GM12878 (cell line): ENCODE measurements at regions not wholly inside any gene's neighbourhood (a gene's known extent, or its start where the extent isn't known, plus 50 kb on each side); places are given as distances from the start of the nearest gene placed in this dataset.

ENCODE experiments used
- ATAC-seq: fragments of 200-7000 bp; cut with Tn5 transposase; 3 replicates; pipeline ENCODE4 v1.9.1; 2020; ENCODE audit warnings: mild to moderate bottlenecking, moderate library complexity
- BruUV-seq: library from RNA; stranded (reverse); fragments of 400-500 nt; replicated peaks from 2 replicates; lab custom pipeline; 2021; lab: Mats Ljungman, UMichigan
- CTCF ChIA-PET: fragments of 300-600 bp; sonication (Branson Sonifier 250); formaldehyde crosslinking; extraction: SDS; loops from one replicate; lab custom pipeline; 2021; ENCODE audit warnings: inconsistent platforms; lab: Yijun Ruan, JAX
- POLR2A ChIA-PET: fragments of 350-600 bp; formaldehyde crosslinking; extraction: SDS; loops from one replicate; lab custom pipeline; 2021; ENCODE audit warnings: inconsistent platforms; lab: Charles Lee
- RAD21 ChIA-PET: fragments of 300-600 bp; sonication (Branson Sonifier 250); formaldehyde crosslinking; loops from one replicate; lab custom pipeline; 2023; ENCODE audit warnings: antibody characterized with exemption; ENCODE audit not compliant: unreplicated experiment; lab: Charles Lee
- SMC1A ChIA-PET: fragments of 300-600 bp; sonication (Branson Sonifier 250); formaldehyde crosslinking; loops from one replicate; lab custom pipeline; 2023; ENCODE audit not compliant: unreplicated experiment, uncharacterized antibody; lab: Charles Lee
- DNase-seq: peaks from one replicate; pipeline ENCODE4 v3.0.0-alpha.2; 2011; ENCODE audit warnings: low read depth, low spot score
- FAIRE-seq: peaks from 3 replicates; lab custom pipeline; 2011; peaks lifted over from hg19 to GRCh38; lab: Jason Lieb, UNC
- H2AFZ ChIP-seq: 2 replicates; pipeline ENCODE4 v1.6.0; 2011; ENCODE audit warnings: low read depth, low read length, control low read depth; ENCODE audit not compliant: control insufficient read depth
- H3K27ac ChIP-seq: 2 replicates; pipeline ENCODE4 v1.5.1; 2011; ENCODE audit warnings: control low read depth; ENCODE audit not compliant: control insufficient read depth, insufficient read depth
- H3K27me3 ChIP-seq, 2 experiments: replicated peaks in 1 of 2; 2 replicates each; pipeline versions ENCODE4 v1.6.0 to v1.6.1; 2011; ENCODE audit warnings: low read length in 1 of 2; ENCODE audit not compliant: control insufficient read depth in 2 of 2, insufficient read depth in 2 of 2
- H3K36me3 ChIP-seq, 2 experiments: 2 replicates each; pipeline ENCODE4 v1.5.1; 2011; ENCODE audit warnings: low read length in 1 of 2; ENCODE audit not compliant: control insufficient read depth in 2 of 2, insufficient read depth in 2 of 2
- H3K4me1 ChIP-seq: 2 replicates; pipeline ENCODE4 v1.6.1; 2011; ENCODE audit warnings: mild to moderate bottlenecking, low read length, moderate library complexity, mixed read lengths; ENCODE audit not compliant: control insufficient read depth, insufficient read depth
- H3K4me2 ChIP-seq: 2 replicates; pipeline ENCODE4 v1.6.0; 2011; ENCODE audit warnings: control low read depth; ENCODE audit not compliant: control insufficient read depth, insufficient read depth
- H3K4me3 ChIP-seq: fragments of 200-600 bp; sonication (generic); 2 replicates; pipeline ENCODE4 v1.5.1; 2016
- H3K79me2 ChIP-seq: 2 replicates; pipeline ENCODE4 v1.6.0; 2011; ENCODE audit warnings: low read length; ENCODE audit not compliant: control insufficient read depth, insufficient read depth
- H3K9ac ChIP-seq: 2 replicates; pipeline ENCODE4 v1.8.0; 2011; ENCODE audit warnings: low read length, control low read depth, mixed read lengths; ENCODE audit not compliant: control insufficient read depth, insufficient read depth
- H3K9me3 ChIP-seq: replicated peaks from 3 replicates; pipeline ENCODE4 v1.5.1; 2011; ENCODE audit warnings: mild to moderate bottlenecking, low read length; ENCODE audit not compliant: control insufficient read depth, insufficient read depth
- H4K20me1 ChIP-seq: 2 replicates; pipeline ENCODE4 v1.6.0; 2011; ENCODE audit not compliant: control insufficient read depth, insufficient read depth
- ASH2L ChIP-seq: fragments of 300-600, 200-600 bp; sonication (generic); IDR thresholded peaks from 2 replicates; pipeline ENCODE4 v1.6.1; 2017; ENCODE audit warnings: low read depth, mild to moderate bottlenecking, borderline replicate concordance
- BACH1 ChIP-seq: fragments of 450-650 bp; IDR thresholded peaks from 2 replicates; pipeline ENCODE4 v1.6.1; 2017; ENCODE audit warnings: mild to moderate bottlenecking, borderline replicate concordance
- BRCA1 ChIP-seq: IDR thresholded peaks from 2 replicates; pipeline ENCODE4 v1.6.1; 2011; ENCODE audit warnings: low read depth, low read length, improper control_type of control experiment
- ETV6 ChIP-seq, 2 experiments: fragments of 450-650 bp in 1 of 2; IDR thresholded peaks in 1 of 2; conservative IDR thresholded peaks in 1 of 2; 2 replicates each; pipeline ENCODE4 v1.6.1; 2014; ENCODE audit warnings: antibody characterized with exemption in 1 of 2, borderline replicate concordance in 1 of 2, low read depth in 1 of 2, mild to moderate bottlenecking in 1 of 2, moderate library complexity in 1 of 2
- JUND ChIP-seq: IDR thresholded peaks from 2 replicates; pipeline ENCODE4 v1.6.1; 2012; ENCODE audit warnings: low read depth, mild to moderate bottlenecking, low read length, improper control_type of control experiment, moderate library complexity
- LARP7 ChIP-seq: fragments of 450-650 bp; IDR thresholded peaks from 2 replicates; pipeline ENCODE4 v1.6.1; 2017; ENCODE audit warnings: mild to moderate bottlenecking
- NR2C2 ChIP-seq: IDR thresholded peaks from 2 replicates; pipeline ENCODE4 v1.6.1; 2011; ENCODE audit warnings: borderline replicate concordance, low read depth; ENCODE audit not compliant: control insufficient read depth, insufficient read length
- POLR2AphosphoS2 ChIP-seq: IDR thresholded peaks from 2 replicates; pipeline ENCODE4 v1.6.1; 2011; ENCODE audit warnings: low read depth, mild to moderate bottlenecking, low read length, improper control_type of control experiment, moderate library complexity
- RBBP5 ChIP-seq: fragments of 200-600 bp; sonication (generic); conservative IDR thresholded peaks from 2 replicates; pipeline ENCODE4 v1.6.1; 2016
- RCOR1 ChIP-seq: conservative IDR thresholded peaks from 2 replicates; pipeline ENCODE4 v1.6.1; 2012; ENCODE audit warnings: low read depth, low read length, improper control_type of control experiment
- SP1 ChIP-seq: IDR thresholded peaks from one replicate; pipeline ENCODE4 v1.6.1; 2011; ENCODE audit warnings: low read depth, low read length
- SREBF2 ChIP-seq: IDR thresholded peaks from 2 replicates; pipeline ENCODE4 v1.6.1; 2012; ENCODE audit warnings: mild to moderate bottlenecking, low read length
- TBL1XR1 ChIP-seq: IDR thresholded peaks from 2 replicates; pipeline ENCODE4 v1.6.1; 2012; ENCODE audit warnings: low read depth, low read length, improper control_type of control experiment
- ZZZ3 ChIP-seq: IDR thresholded peaks from 2 replicates; pipeline ENCODE4 v1.6.1; 2011; ENCODE audit warnings: low read depth; ENCODE audit not compliant: control insufficient read depth, insufficient read length
- WGBS: methylation state at CpG from one replicate; pipeline ENCODE4 v1.1.6; 2016; ENCODE audit warnings: low lambda C conversion rate; ENCODE audit not compliant: insufficient replicate concordance, insufficient coverage; ENCODE audit errors: missing lambda C conversion rate; 5-methylcytosine and 5-hydroxymethylcytosine counted together
- in situ Hi-C: fragments of 300-500 bp; cut with MboI; formaldehyde crosslinking; loops from 9 replicates; pipeline ENCODE4 v1.14.3; 2018; ENCODE audit warnings: mixed read lengths
- intact Hi-C: fragments of 100-400 bp; cut with micrococcal nuclease; formaldehyde crosslinking; loops from one replicate; pipeline ENCODE4 v1.14.2; 2022; ENCODE audit not compliant: unreplicated experiment
- TF ChIP-seq, protein P1 (sequence below): fragments of 450-650 bp; IDR thresholded peaks from 2 replicates; pipeline ENCODE4 v1.6.1; 2017; ENCODE audit warnings: mild to moderate bottlenecking

DNA sequence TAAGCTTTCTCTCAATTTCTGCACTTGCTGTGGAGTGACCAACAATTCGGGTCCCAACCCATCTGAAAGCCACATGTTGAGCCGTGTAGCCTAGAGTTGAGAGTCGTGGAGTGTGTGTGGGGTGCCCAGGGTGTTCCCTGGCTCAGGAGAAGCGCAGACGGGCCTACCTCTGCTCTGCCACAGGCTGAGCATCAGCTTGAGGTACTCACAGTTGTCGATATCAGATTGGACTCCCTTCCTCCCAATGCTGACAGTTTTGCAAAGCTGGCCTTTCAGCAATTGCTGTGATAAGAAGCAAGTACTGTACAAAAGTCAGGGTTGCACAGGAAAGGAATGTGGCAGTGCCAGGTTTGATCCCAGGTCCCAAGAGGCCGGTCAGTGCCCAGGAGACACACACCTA, 133.4 kb upstream of the SPACA7 start:
- intact Hi-C loops, result no loop called here
- WGBS, result 8% methylated on average over 7 of the region's 7 CpGs
- RAD21 ChIA-PET, result no interaction called here

GRCh38 chr13:112244061-112244460, 132.1 kb upstream of the SPACA7 start:
- Histone ChIP-seq H3K9ac (no peak overlapping the region), H3K36me3 (no peaks in the 10 kb centered on the region), H3K4me1 (no peaks in the 10 kb centered on the region), H2AFZ (no peak overlapping the region), H3K79me2 (no peaks in the 10 kb centered on the region), H3K4me3 (no peak overlapping the region), H3K27me3 (no peaks in the 10 kb centered on the region), H3K4me2 (no peak overlapping the region), H4K20me1 (no peaks in the 10 kb centered on the region), H3K27ac (no peak overlapping the region), H3K9me3 (no peaks in the 10 kb centered on the region; the same call in 2 of the 3 replicates)
- RAD21 ChIA-PET, result no interaction called here
- TF ChIP-seq SREBF2, result no peak
- no peak for TF ChIP-seq BACH1
- no peak for TF ChIP-seq SP1
- TF ChIP-seq, protein P1, sequence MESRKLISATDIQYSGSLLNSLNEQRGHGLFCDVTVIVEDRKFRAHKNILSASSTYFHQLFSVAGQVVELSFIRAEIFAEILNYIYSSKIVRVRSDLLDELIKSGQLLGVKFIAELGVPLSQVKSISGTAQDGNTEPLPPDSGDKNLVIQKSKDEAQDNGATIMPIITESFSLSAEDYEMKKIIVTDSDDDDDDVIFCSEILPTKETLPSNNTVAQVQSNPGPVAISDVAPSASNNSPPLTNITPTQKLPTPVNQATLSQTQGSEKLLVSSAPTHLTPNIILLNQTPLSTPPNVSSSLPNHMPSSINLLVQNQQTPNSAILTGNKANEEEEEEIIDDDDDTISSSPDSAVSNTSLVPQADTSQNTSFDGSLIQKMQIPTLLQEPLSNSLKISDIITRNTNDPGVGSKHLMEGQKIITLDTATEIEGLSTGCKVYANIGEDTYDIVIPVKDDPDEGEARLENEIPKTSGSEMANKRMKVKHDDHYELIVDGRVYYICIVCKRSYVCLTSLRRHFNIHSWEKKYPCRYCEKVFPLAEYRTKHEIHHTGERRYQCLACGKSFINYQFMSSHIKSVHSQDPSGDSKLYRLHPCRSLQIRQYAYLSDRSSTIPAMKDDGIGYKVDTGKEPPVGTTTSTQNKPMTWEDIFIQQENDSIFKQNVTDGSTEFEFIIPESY, result no peak
- no peak for TF ChIP-seq RBBP5
- no peak for TF ChIP-seq TBL1XR1
- no peak for TF ChIP-seq JUND
- no peak for TF ChIP-seq ZZZ3
- no peak for TF ChIP-seq RCOR1
- intact Hi-C loops, result no loop called here
- FAIRE-seq (no peak), ATAC-seq (no peak), DNase-seq (no peak)
- WGBS, result 40% methylated on average over 11 of the region's 11 CpGs
- CTCF ChIA-PET, result no interaction called here
- POLR2A ChIA-PET, result no interaction called here
- SMC1A ChIA-PET, result no interaction called here
- in situ Hi-C loops, result no loop called here
- BruUV-seq, result no TSS peak

More for the DNA sequence above, 133.4 kb upstream of the SPACA7 start:
- Histone ChIP-seq H4K20me1 (no peaks in the 10 kb centered on the region), H3K79me2 (no peaks in the 10 kb centered on the region), H3K36me3 (no peaks in the 10 kb centered on the region), H3K4me1 (no peaks in the 10 kb centered on the region), H3K4me2 (no peak overlapping the region), H3K27me3 (no peaks in the 10 kb centered on the region), H3K27ac (no peak overlapping the region), H2AFZ (no peak overlapping the region), H3K9me3 (no peaks in the 10 kb centered on the region; the same call in 2 of the 3 replicates), H3K9ac (no peak overlapping the region), H3K4me3 (no peak overlapping the region)
- no TSS peak for BruUV-seq
- ChIA-PET SMC1A (no interaction called here), CTCF (no interaction called here), POLR2A (no interaction called here)
- ATAC-seq (no peak), DNase-seq (no peak), FAIRE-seq (no peak)
- no peak for TF ChIP-seq NR2C2
- no peak for TF ChIP-seq LARP7
- TF ChIP-seq ASH2L, result no peak
- TF ChIP-seq ETV6 (conservative IDR thresholded peaks at IDR 0.05 in 1 of 2, IDR thresholded peaks at IDR 0.05 in 1 of 2; ENCODE audit: borderline replicate concordance in 1 of 2, low read depth in 1 of 2), result no peak
- no peak for TF ChIP-seq BRCA1
- TF ChIP-seq POLR2AphosphoS2, result no peak
- in situ Hi-C loops, result no loop called here
